Glutamatergic neuron (in vitro differentiated cells): ENCODE measurements at regions not wholly inside any gene's neighbourhood (a gene's known extent, or its start where the extent isn't known, plus 50 kb on each side); places are given as distances from the start of the nearest gene placed in this dataset.

Experiments used
- DNase-seq: peaks from one replicate; pipeline ENCODE4 v3.0.0; 2022
- H3K27ac Mint-ChIP-seq: one replicate; pipeline ENCODE4 v1.8.0; 2020; ENCODE audit warnings: mild to moderate bottlenecking, mixed read lengths, inconsistent platforms; ENCODE audit not compliant: unreplicated experiment
- H3K27me3 Mint-ChIP-seq: one replicate; pipeline ENCODE4 v1.8.0; 2020; ENCODE audit warnings: mild to moderate bottlenecking, moderate library complexity, mixed read lengths, inconsistent platforms; ENCODE audit not compliant: unreplicated experiment
- H3K36me3 Mint-ChIP-seq: one replicate; pipeline ENCODE4 v1.8.0; 2020; ENCODE audit warnings: mild to moderate bottlenecking, mixed read lengths, inconsistent platforms; ENCODE audit not compliant: unreplicated experiment
- H3K4me1 Mint-ChIP-seq: one replicate; pipeline ENCODE4 v1.8.0; 2020; ENCODE audit warnings: mild to moderate bottlenecking, low read depth, mixed read lengths, inconsistent platforms; ENCODE audit not compliant: unreplicated experiment
- H3K4me3 Mint-ChIP-seq: one replicate; pipeline ENCODE4 v1.8.0; 2020; ENCODE audit warnings: mild to moderate bottlenecking, mixed read lengths, inconsistent platforms; ENCODE audit not compliant: unreplicated experiment
- H3K9me3 Mint-ChIP-seq: one replicate; pipeline ENCODE4 v1.8.0; 2020; ENCODE audit warnings: mild to moderate bottlenecking, moderate library complexity, mixed read lengths, inconsistent platforms; ENCODE audit not compliant: unreplicated experiment
- CTCF ChIP-seq: fragments of 200-600 bp; sonication (generic); IDR thresholded peaks from one replicate; pipeline ENCODE4 v1.5.0; 2021; ENCODE audit not compliant: partially characterized antibody, unreplicated experiment

GRCh38 chr16:64809876-64810629 lies 311.8 kb downstream of the CDH11 start:
- DNase-seq: no peak
- no peak overlapping the region for H3K4me3 Mint-ChIP-seq
- H3K9me3 Mint-ChIP-seq: no peaks in the 10 kb centered on the region
- no peaks in the 10 kb centered on the region for H3K4me1 Mint-ChIP-seq
- peaks cover 2% of the 10 kb centered on the region for H3K27me3 Mint-ChIP-seq
- no peak overlapping the region for H3K27ac Mint-ChIP-seq
- TF ChIP-seq CTCF: no peak
- no peaks in the 10 kb centered on the region for H3K36me3 Mint-ChIP-seq

GRCh38 chr16:64808474-64808873 lies 313.4 kb downstream of the CDH11 start:
- H3K36me3 Mint-ChIP-seq: no peaks in the 10 kb centered on the region
- H3K27me3 Mint-ChIP-seq: no peaks in the 10 kb centered on the region
- no peak overlapping the region for H3K4me3 Mint-ChIP-seq
- no peaks in the 10 kb centered on the region for H3K9me3 Mint-ChIP-seq
- no peak overlapping the region for H3K27ac Mint-ChIP-seq
- no peaks in the 10 kb centered on the region for H3K4me1 Mint-ChIP-seq
- no peak for DNase-seq
- no peak for TF ChIP-seq CTCF

GRCh38 chr16:64791756-64792155 lies 330.1 kb downstream of the CDH11 start:
- Mint-ChIP-seq H3K4me3 (no peak overlapping the region), H3K9me3 (peaks cover 2% of the 10 kb centered on the region), H3K27me3 (no peaks in the 10 kb centered on the region), H3K4me1 (peaks cover 11% of the 10 kb centered on the region), H3K36me3 (no peaks in the 10 kb centered on the region), H3K27ac (no peak overlapping the region)
- DNase-seq: no peak
- TF ChIP-seq CTCF: no peak

- H3K27ac Mint-ChIP-seq: no peak overlapping the region
Observed at GRCh38 chr16:64784635-64785034, 337.2 kb downstream of the CDH11 start.

More at GRCh38 chr16:64784635-64785034, 337.2 kb downstream of the CDH11 start:
- Mint-ChIP-seq H3K4me3 (no peak overlapping the region), H3K9me3 (no peaks in the 10 kb centered on the region), H3K27me3 (no peaks in the 10 kb centered on the region), H3K4me1 (no peaks in the 10 kb centered on the region), H3K36me3 (no peaks in the 10 kb centered on the region)
- no peak for TF ChIP-seq CTCF
- no peak for DNase-seq
